SK-N-SH (cell line): ENCODE measurements at regions not wholly inside any gene's neighbourhood (a gene's known extent, or its start where the extent isn't known, plus 50 kb on each side); places are given as distances from the start of the nearest gene placed in this dataset.

ENCODE experiments used
- CTCF ChIA-PET: fragments of 300-600, 350-600 bp; formaldehyde crosslinking; extraction: SDS; loops from one replicate; lab custom pipeline; 2021; lab: Yijun Ruan, JAX
- POLR2A ChIA-PET: fragments of 350-600 bp; sonication (Branson Sonifier 250); formaldehyde crosslinking; extraction: SDS; loops from one replicate; lab custom pipeline; 2020; ENCODE audit warnings: antibody characterized with exemption, inconsistent platforms; lab: Yijun Ruan, JAX
- DNase-seq: peaks from one replicate; pipeline ENCODE4 v3.0.0; 2012
- H2AFZ ChIP-seq: fragments of 200-600 bp; sonication (generic); 2 replicates; pipeline ENCODE4 v1.8.1; 2016; ENCODE audit warnings: antibody characterized with exemption, mild to moderate bottlenecking, low read depth
- H3F3A ChIP-seq: fragments of 200-600 bp; sonication (generic); replicated peaks from 2 replicates; pipeline ENCODE3; 2016; ENCODE audit warnings: antibody characterized with exemption, mild to moderate bottlenecking; ENCODE audit not compliant: insufficient read depth
- H3K27ac ChIP-seq, 2 experiments: fragments of 200-500 bp in 1 of 2; fragments of 200-600 bp in 1 of 2; sonication (Bioruptor generic) in 1 of 2; sonication (generic), shearing (Covaris generic) in 1 of 2; 2 replicates each; pipeline versions ENCODE4 v1.5.1 to v1.6.1; 2014 to 2016; ENCODE audit warnings: low read depth in 2 of 2, inconsistent platforms in 1 of 2, low read length in 1 of 2, mild to moderate bottlenecking in 1 of 2, mixed read lengths in 1 of 2
- H3K27me3 ChIP-seq: fragments of 200-600 bp; sonication (generic), shearing (Covaris generic); 2 replicates; pipeline ENCODE4 v1.6.1; 2016; ENCODE audit warnings: mixed run types; ENCODE audit not compliant: insufficient read depth
- H3K36me3 ChIP-seq, 2 experiments: fragments of 200-500 bp in 1 of 2; fragments of 200-600 bp in 1 of 2; sonication (Bioruptor generic) in 1 of 2; sonication (generic) in 1 of 2; replicated peaks in 1 of 2; 2 replicates each; pipeline versions ENCODE3 to v1.5.1; 2014 to 2016; ENCODE audit warnings: low read length in 1 of 2, mild to moderate bottlenecking in 1 of 2; ENCODE audit not compliant: insufficient read depth in 2 of 2, control insufficient read depth in 1 of 2
- H3K4me1 ChIP-seq, 2 experiments: fragments of 200-500 bp in 1 of 2; fragments of 200-600 bp in 1 of 2; sonication (Bioruptor generic) in 1 of 2; sonication (generic), shearing (Covaris generic) in 1 of 2; 2 replicates each; pipeline versions ENCODE4 v1.5.1 to v1.6.1; 2014 to 2016; ENCODE audit warnings: low read depth in 1 of 2, low read length in 1 of 2, mixed run types in 1 of 2; ENCODE audit not compliant: insufficient read depth in 2 of 2, control insufficient read depth in 1 of 2
- H3K4me2 ChIP-seq: fragments of 200-600 bp; sonication (generic), shearing (Covaris generic); 2 replicates; pipeline ENCODE4 v1.6.1; 2017; ENCODE audit warnings: mixed run types
- H3K4me3 ChIP-seq, 2 experiments: fragments of 200-500 bp in 1 of 2; fragments of 200-600 bp in 1 of 2; sonication (Bioruptor generic) in 1 of 2; sonication (generic), shearing (Covaris generic) in 1 of 2; 2 replicates each; pipeline versions ENCODE4 v1.5.1 to v1.8.1; 2014 to 2016; ENCODE audit warnings: low read depth in 2 of 2, inconsistent platforms in 1 of 2, low read length in 1 of 2, mild to moderate bottlenecking in 1 of 2, mixed read lengths in 1 of 2, moderate library complexity in 1 of 2
- H3K79me2 ChIP-seq: fragments of 200-600 bp; sonication (generic); 2 replicates; pipeline ENCODE4 v1.8.1; 2017; ENCODE audit warnings: mild to moderate bottlenecking; ENCODE audit not compliant: insufficient read depth
- H3K9ac ChIP-seq: fragments of 200-600 bp; sonication (generic); 2 replicates; pipeline ENCODE4 v1.6.1; 2017; ENCODE audit warnings: mixed run types
- H3K9me2 ChIP-seq: fragments of 200-600 bp; sonication (generic); 2 replicates; pipeline ENCODE4 v1.6.1; 2017; ENCODE audit warnings: mixed run types
- H3K9me3 ChIP-seq: fragments of 200-600 bp; sonication (generic); 2 replicates; pipeline ENCODE4 v1.6.1; 2017; ENCODE audit warnings: mixed run types, mild to moderate bottlenecking, moderate library complexity
- H4K20me1 ChIP-seq: fragments of 200-600 bp; sonication (generic); 2 replicates; pipeline ENCODE4 v1.6.1; 2017; ENCODE audit warnings: mild to moderate bottlenecking, mixed run types; ENCODE audit not compliant: insufficient read depth
- CHD2 ChIP-seq: fragments of 150-350 bp; IDR thresholded peaks from 2 replicates; pipeline ENCODE4 v1.6.1; 2018; ENCODE audit warnings: low read length; ENCODE audit not compliant: partially characterized antibody
- EZH2phosphoT487 ChIP-seq: fragments of 200-600 bp; sonication (generic); IDR thresholded peaks from 2 replicates; pipeline ENCODE4 v1.6.1; 2017; ENCODE audit warnings: low read depth, mixed run types, mild to moderate bottlenecking, antibody characterized with exemption, moderate library complexity, borderline replicate concordance
- FOXM1 ChIP-seq: IDR thresholded peaks from 2 replicates; pipeline ENCODE4 v1.4.0; 2012; ENCODE audit warnings: low read depth, mild to moderate bottlenecking
- GABPA ChIP-seq: IDR thresholded peaks from 2 replicates; pipeline ENCODE4 v1.4.0; 2012; ENCODE audit warnings: low read depth, mild to moderate bottlenecking
- MEF2A ChIP-seq: IDR thresholded peaks from 2 replicates; pipeline ENCODE4 v1.4.0; 2012; ENCODE audit warnings: low read depth, borderline replicate concordance
- MXI1 ChIP-seq: IDR thresholded peaks from 2 replicates; pipeline ENCODE4 v1.6.1; 2012; ENCODE audit warnings: mild to moderate bottlenecking, low read depth, low read length, improper control_type of control experiment
- NFIC ChIP-seq: IDR thresholded peaks from 2 replicates; pipeline ENCODE4 v1.4.0; 2012; ENCODE audit warnings: borderline replicate concordance
- NRF1 ChIP-seq: IDR thresholded peaks from 2 replicates; pipeline ENCODE4 v1.6.1; 2012; ENCODE audit warnings: low read depth, mild to moderate bottlenecking, low read length
- POLR2AphosphoS5 ChIP-seq: IDR thresholded peaks from 2 replicates; pipeline ENCODE4 v1.6.1; 2012; ENCODE audit warnings: low read depth, low read length
- RAD21 ChIP-seq: IDR thresholded peaks from 2 replicates; pipeline ENCODE4 v1.6.1; 2012; ENCODE audit warnings: mild to moderate bottlenecking, low read length
- SIN3A ChIP-seq: IDR thresholded peaks from 2 replicates; pipeline ENCODE4 v1.6.1; 2012; ENCODE audit warnings: low read depth, mild to moderate bottlenecking, low read length, moderate library complexity, borderline replicate concordance
- TAF1 ChIP-seq: IDR thresholded peaks from 2 replicates; pipeline ENCODE4 v1.6.1; 2012; ENCODE audit warnings: low read depth, mild to moderate bottlenecking, low read length, moderate library complexity, borderline replicate concordance
- TCF12 ChIP-seq: IDR thresholded peaks from 2 replicates; pipeline ENCODE4 v1.4.0; 2012
- TEAD4 ChIP-seq: IDR thresholded peaks from 2 replicates; pipeline ENCODE4 v1.4.0; 2012; ENCODE audit warnings: mild to moderate bottlenecking, borderline replicate concordance; ENCODE audit not compliant: insufficient read depth
- USF2 ChIP-seq: fragments of 150-350 bp; IDR thresholded peaks from 2 replicates; pipeline ENCODE4 v1.6.1; 2017; ENCODE audit warnings: antibody characterized with exemption, low read length, low read depth, borderline replicate concordance
- WGBS: methylation state at CpG from one replicate; pipeline ENCODE4 v1.1.6; 2017; ENCODE audit warnings: low lambda C conversion rate; 5-methylcytosine and 5-hydroxymethylcytosine counted together
- TF ChIP-seq, protein P1 (sequence below): IDR thresholded peaks from 2 replicates; pipeline ENCODE4 v1.4.0; 2012; ENCODE audit warnings: low read depth, borderline replicate concordance
- TF ChIP-seq, protein P2 (sequence below): fragments of 200-600 bp; sonication (generic); IDR thresholded peaks from 2 replicates; pipeline ENCODE4 v1.6.1; 2017; ENCODE audit warnings: antibody characterized with exemption, mild to moderate bottlenecking, moderate library complexity
- TF ChIP-seq, protein P3 (sequence below): IDR thresholded peaks from 2 replicates; pipeline ENCODE4 v1.4.0; 2012; ENCODE audit warnings: low read depth
- TF ChIP-seq, protein P4 (sequence below): IDR thresholded peaks from 2 replicates; pipeline ENCODE4 v1.6.1; 2012; ENCODE audit warnings: mild to moderate bottlenecking, low read depth, low read length, moderate library complexity

GRCh38 chr7:142347091-142347490, 89.2 kb upstream of the PRSS58 start:
- TF ChIP-seq RAD21 (no peak), NRF1 (no peak), TAF1 (no peak), TCF12 (no peak), POLR2AphosphoS5 (no peak), CHD2 (no peak), SIN3A (no peak), MXI1 (no peak), GABPA (no peak), MEF2A (no peak), EZH2phosphoT487 (no peak), FOXM1 (no peak), TEAD4 (no peak), NFIC (no peak), USF2 (no peak)
- TF ChIP-seq, protein P1, sequence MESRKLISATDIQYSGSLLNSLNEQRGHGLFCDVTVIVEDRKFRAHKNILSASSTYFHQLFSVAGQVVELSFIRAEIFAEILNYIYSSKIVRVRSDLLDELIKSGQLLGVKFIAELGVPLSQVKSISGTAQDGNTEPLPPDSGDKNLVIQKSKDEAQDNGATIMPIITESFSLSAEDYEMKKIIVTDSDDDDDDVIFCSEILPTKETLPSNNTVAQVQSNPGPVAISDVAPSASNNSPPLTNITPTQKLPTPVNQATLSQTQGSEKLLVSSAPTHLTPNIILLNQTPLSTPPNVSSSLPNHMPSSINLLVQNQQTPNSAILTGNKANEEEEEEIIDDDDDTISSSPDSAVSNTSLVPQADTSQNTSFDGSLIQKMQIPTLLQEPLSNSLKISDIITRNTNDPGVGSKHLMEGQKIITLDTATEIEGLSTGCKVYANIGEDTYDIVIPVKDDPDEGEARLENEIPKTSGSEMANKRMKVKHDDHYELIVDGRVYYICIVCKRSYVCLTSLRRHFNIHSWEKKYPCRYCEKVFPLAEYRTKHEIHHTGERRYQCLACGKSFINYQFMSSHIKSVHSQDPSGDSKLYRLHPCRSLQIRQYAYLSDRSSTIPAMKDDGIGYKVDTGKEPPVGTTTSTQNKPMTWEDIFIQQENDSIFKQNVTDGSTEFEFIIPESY, result no peak
- TF ChIP-seq, protein P2, sequence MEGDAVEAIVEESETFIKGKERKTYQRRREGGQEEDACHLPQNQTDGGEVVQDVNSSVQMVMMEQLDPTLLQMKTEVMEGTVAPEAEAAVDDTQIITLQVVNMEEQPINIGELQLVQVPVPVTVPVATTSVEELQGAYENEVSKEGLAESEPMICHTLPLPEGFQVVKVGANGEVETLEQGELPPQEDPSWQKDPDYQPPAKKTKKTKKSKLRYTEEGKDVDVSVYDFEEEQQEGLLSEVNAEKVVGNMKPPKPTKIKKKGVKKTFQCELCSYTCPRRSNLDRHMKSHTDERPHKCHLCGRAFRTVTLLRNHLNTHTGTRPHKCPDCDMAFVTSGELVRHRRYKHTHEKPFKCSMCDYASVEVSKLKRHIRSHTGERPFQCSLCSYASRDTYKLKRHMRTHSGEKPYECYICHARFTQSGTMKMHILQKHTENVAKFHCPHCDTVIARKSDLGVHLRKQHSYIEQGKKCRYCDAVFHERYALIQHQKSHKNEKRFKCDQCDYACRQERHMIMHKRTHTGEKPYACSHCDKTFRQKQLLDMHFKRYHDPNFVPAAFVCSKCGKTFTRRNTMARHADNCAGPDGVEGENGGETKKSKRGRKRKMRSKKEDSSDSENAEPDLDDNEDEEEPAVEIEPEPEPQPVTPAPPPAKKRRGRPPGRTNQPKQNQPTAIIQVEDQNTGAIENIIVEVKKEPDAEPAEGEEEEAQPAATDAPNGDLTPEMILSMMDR, result no peak
- TF ChIP-seq, protein P3, sequence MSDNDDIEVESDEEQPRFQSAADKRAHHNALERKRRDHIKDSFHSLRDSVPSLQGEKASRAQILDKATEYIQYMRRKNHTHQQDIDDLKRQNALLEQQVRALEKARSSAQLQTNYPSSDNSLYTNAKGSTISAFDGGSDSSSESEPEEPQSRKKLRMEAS, result no peak
- TF ChIP-seq, protein P4, sequence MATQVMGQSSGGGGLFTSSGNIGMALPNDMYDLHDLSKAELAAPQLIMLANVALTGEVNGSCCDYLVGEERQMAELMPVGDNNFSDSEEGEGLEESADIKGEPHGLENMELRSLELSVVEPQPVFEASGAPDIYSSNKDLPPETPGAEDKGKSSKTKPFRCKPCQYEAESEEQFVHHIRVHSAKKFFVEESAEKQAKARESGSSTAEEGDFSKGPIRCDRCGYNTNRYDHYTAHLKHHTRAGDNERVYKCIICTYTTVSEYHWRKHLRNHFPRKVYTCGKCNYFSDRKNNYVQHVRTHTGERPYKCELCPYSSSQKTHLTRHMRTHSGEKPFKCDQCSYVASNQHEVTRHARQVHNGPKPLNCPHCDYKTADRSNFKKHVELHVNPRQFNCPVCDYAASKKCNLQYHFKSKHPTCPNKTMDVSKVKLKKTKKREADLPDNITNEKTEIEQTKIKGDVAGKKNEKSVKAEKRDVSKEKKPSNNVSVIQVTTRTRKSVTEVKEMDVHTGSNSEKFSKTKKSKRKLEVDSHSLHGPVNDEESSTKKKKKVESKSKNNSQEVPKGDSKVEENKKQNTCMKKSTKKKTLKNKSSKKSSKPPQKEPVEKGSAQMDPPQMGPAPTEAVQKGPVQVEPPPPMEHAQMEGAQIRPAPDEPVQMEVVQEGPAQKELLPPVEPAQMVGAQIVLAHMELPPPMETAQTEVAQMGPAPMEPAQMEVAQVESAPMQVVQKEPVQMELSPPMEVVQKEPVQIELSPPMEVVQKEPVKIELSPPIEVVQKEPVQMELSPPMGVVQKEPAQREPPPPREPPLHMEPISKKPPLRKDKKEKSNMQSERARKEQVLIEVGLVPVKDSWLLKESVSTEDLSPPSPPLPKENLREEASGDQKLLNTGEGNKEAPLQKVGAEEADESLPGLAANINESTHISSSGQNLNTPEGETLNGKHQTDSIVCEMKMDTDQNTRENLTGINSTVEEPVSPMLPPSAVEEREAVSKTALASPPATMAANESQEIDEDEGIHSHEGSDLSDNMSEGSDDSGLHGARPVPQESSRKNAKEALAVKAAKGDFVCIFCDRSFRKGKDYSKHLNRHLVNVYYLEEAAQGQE, result no peak
- H3K9me2 ChIP-seq, result no peaks in the 10 kb centered on the region
- POLR2A ChIA-PET, result no interaction called here

More at GRCh38 chr7:142347091-142347490, 89.2 kb upstream of the PRSS58 start:
- Histone ChIP-seq H3K4me3 (no peak overlapping the region), H3F3A (no peaks in the 10 kb centered on the region), H3K9ac (no peak overlapping the region), H3K9me3 (no peaks in the 10 kb centered on the region), H3K4me1 (no peaks in the 10 kb centered on the region), H3K4me2 (no peak overlapping the region), H3K27me3 (peaks cover 77% of the 10 kb centered on the region), H3K79me2 (no peaks in the 10 kb centered on the region), H4K20me1 (no peaks in the 10 kb centered on the region), H3K27ac (no peak overlapping the region), H2AFZ (no peak overlapping the region), H3K36me3 (no peaks in the 10 kb centered on the region)
- no peak for DNase-seq
- WGBS, result 0% methylated on average over 3 of the region's 3 CpGs
- CTCF ChIA-PET, result interaction anchor here (0.7 to 3.3 kb wide), 7 partner anchors 8 to 371 kb away, joined by 3 to 11 read pairs (median 4); no protein-coding TSS in a partner anchor
